ENCODE measurements at regions not wholly inside any gene's neighbourhood (a gene's known extent, or its start where the extent isn't known, plus 50 kb on each side); places are given as distances from the start of the nearest gene placed in this dataset.
"Not testable (repeated sequence)": the region's sequence is repeated elsewhere in the genome, so short reads cannot be mapped to it uniquely, and the experiment has no call there.

DNA sequence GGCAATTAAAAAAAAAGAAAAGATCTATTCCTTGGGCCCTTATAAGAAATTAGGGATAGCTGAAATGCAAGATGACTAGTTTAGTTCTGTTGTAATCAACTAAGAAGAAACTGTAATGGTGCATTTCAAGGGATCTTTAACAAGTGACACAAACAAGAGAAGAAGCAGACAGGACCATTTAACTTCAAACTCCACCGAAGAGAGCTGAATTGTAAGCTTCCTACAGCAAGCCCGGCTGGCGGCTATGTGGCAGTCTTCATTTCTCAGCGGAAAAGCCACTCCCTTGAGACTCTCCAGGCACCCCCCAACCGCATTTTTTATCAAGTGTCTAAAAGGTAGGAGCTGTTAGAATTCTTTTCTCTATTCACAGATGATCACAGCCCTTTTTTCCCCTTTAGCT, 305.2 kb upstream of the ZNF507 start:
- CTCF ChIA-PET: no interaction called here
- POLR2A ChIA-PET: no interaction called here

GRCh38 chr19:32041681-32042292, 303.6 kb upstream of the ZNF507 start:
- CTCF ChIA-PET: no interaction called here
- POLR2A ChIA-PET: no interaction called here

DNA sequence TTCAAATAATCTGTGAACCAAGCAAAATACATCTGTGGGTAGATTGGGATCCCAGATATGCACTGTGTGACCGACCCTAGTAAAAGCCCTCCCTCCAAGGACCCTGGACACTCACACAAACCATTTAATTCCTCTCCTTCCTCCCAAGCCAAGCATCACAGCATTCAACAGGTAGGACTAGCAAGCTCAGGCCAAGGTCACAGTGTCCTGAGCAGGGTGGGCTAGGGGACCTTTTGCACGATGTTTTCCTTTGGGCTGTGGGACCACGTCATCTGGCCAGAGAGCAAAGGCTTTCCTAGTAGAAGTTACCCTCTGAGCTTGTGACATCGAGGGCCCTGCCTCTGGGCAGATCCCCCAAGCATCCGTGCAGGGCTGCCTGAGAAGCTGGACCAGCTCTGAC, 297.6 kb upstream of the ZNF507 start:
- POLR2A ChIA-PET: no interaction called here
- CTCF ChIA-PET: no interaction called here

DNA sequence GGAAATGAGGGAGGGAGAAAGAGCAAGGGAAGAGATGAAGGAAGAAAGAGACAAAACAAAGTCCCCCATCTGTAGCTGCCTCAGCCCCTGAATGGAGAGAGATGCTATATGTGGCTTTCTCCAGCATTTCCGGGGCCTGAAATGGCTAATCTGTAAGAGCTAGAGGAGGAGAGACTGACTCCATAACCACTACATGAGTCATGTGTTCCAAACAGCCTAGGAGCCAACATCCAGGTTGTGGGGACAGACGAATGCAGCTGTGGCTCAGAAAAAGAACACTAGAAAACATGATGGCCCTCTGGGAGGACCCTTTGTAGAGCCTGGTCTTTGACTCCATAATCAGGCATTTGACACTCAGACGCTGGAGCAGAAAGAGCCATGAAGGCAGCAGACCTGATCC, 292.0 kb upstream of the ZNF507 start:
- POLR2A ChIA-PET: no interaction called here
- CTCF ChIA-PET: no interaction called here

GRCh38 chr19:32053861-32054260, 291.5 kb upstream of the ZNF507 start:
- ChIA-PET CTCF (no interaction called here), POLR2A (no interaction called here)

DNA sequence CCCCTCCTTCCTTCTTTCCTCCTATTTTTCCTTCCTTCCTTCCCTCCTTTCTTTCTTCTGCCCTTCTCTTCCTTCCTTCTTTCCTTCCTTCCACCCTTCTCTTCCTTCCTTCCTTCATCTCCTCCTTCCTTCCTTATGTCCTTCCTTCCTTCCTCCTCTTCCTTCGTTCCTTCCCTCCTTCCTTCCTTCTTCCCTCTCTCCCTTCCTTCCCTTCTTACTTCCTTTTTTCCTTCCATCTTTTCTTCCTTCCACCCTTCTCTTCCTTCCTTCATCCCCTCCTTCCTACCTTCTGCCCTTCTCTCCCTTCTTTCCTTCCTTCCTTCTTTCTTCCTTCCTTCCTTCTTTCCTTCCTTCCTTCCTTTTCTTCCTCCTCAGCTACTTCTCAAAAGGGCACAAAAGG, 287.3 kb upstream of the ZNF507 start:
- ChIA-PET CTCF (no interaction called here), POLR2A (no interaction called here)

DNA sequence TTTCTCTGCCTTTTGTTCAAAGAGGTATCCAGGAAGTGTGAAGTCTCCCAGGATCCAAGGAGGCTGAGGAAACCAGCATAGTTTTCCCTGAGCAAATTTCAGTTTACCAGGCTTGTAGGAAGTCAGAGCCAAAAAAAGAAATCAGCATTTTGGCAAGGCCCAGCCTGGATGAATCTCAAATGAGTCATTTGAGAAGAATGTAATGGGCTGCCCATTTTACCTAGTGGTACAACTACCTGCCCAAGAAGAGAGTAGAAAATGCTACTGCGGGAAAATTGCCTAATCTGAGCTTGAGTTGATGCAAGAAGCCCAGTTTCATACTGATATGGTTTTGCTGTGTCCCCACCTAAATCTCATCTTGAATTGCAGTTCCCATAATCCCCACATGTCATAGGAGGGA, 284.1 kb upstream of the ZNF507 start:
- POLR2A ChIA-PET: no interaction called here
- CTCF ChIA-PET: no interaction called here

GRCh38 chr19:32063601-32064000, 281.8 kb upstream of the ZNF507 start:
- CTCF ChIA-PET: no interaction called here
- POLR2A ChIA-PET: no interaction called here

- CTCF ChIA-PET: no interaction called here
- POLR2A ChIA-PET: no interaction called here
These were observed 279.4 kb upstream of the ZNF507 start for GRCh38 chr19:32066056-32066455.

GRCh38 chr19:32067685-32068084, 277.7 kb upstream of the ZNF507 start:
- CTCF ChIA-PET: no interaction called here
- POLR2A ChIA-PET: no interaction called here

DNA sequence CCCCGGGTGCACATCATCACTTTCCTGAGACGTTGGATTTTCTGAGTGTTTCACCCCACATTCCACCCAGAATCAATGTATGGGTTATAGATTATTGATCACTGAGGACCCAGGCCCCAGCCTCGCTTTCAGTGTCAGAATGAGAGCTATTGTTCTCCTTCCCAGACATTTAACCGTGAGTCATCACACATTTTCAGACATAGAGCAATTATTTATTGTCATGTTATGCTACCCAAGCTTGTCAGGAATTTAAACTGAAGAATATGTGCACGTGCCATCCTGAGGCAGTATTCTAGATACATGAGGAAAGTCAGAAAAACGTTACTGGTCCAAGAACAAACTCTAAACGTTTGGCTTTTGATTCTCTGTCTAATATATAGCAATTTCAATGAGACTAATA, 276.6 kb upstream of the ZNF507 start:
- POLR2A ChIA-PET: no interaction called here
- CTCF ChIA-PET: no interaction called here

DNA sequence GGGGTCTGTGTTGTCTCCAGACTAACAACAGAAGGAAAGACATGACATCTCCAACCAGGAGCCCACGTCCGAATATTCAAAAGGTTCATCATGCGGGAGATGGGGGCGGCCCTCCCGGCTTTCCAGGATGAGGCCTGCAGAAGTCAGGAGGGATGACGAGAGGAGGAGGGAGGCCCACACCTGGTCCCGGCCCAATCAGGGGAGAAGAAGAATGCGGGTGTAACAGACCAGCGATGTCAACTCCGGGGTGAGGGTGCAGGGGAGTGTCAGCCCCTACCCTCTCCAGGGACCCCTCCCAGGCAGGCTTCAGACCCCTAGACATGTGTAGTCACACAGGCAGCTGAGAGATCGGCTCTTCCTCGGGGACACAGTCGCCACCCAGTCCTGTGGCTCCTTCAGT, 275.3 kb upstream of the ZNF507 start:
- CTCF ChIA-PET: no interaction called here
- POLR2A ChIA-PET: no interaction called here

DNA sequence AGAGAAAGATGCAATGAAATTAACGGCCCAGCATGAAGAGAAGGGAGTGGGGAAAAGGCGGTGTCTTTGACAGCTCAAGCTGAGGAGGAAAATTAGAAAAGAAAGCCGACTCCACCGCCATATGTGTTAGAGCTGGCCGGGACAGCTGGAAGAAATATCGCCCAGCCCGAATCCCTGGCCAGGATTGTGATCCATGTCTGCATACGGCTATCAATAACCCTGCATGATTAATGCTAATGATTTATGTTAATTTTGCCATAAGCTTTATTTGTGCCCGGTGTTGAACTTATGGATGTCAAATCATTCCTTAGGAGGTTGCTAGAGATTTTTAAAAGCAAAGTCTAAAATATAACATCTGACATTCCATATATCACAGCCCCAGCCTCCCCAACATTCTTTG, 263.4 kb upstream of the ZNF507 start:
- POLR2A ChIA-PET: no interaction called here
- CTCF ChIA-PET: no interaction called here

GRCh38 chr19:32084756-32085363, 260.6 kb upstream of the ZNF507 start:
- POLR2A ChIA-PET, CTCF ChIA-PET: not testable (repeated sequence)

- POLR2A ChIA-PET: no interaction called here
- CTCF ChIA-PET: no interaction called here
These were observed 254.2 kb upstream of the ZNF507 start for GRCh38 chr19:32091241-32091640.

- POLR2A ChIA-PET: no interaction called here
These were observed 248.4 kb upstream of the ZNF507 start for GRCh38 chr19:32097011-32097410.

DNA sequence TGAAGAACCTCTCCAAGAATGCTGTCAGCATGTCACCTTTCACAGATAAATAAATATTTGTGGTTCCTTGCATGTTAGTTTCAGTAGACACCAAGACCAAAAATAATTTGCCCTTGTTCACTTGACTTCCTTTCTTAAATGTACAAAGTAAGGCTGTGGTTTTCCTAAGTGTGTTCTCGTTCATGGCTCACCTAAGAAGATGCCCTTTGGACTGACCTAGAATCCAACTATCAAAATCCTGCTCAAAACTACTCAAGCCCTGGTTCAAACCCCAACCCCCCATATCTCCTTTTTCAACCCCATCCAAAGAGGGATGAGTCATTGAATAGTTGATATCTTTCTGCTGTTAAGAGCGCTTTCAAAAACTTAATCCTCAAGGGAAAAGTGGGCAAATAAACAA, 247.8 kb upstream of the ZNF507 start:
- CTCF ChIA-PET: no interaction called here
- POLR2A ChIA-PET: no interaction called here

More at GRCh38 chr19:32097011-32097410, 248.4 kb upstream of the ZNF507 start:
- CTCF ChIA-PET: no interaction called here

GRCh38 chr19:32098968-32099367, 246.4 kb upstream of the ZNF507 start:
- ChIA-PET POLR2A (no interaction called here), CTCF (no interaction called here)

- ChIA-PET POLR2A (no interaction called here), CTCF (no interaction called here)
These were observed 244.2 kb upstream of the ZNF507 start for GRCh38 chr19:32101206-32101605.

GRCh38 chr19:32103541-32103940, 241.9 kb upstream of the ZNF507 start:
- POLR2A ChIA-PET: no interaction called here
- CTCF ChIA-PET: no interaction called here

DNA sequence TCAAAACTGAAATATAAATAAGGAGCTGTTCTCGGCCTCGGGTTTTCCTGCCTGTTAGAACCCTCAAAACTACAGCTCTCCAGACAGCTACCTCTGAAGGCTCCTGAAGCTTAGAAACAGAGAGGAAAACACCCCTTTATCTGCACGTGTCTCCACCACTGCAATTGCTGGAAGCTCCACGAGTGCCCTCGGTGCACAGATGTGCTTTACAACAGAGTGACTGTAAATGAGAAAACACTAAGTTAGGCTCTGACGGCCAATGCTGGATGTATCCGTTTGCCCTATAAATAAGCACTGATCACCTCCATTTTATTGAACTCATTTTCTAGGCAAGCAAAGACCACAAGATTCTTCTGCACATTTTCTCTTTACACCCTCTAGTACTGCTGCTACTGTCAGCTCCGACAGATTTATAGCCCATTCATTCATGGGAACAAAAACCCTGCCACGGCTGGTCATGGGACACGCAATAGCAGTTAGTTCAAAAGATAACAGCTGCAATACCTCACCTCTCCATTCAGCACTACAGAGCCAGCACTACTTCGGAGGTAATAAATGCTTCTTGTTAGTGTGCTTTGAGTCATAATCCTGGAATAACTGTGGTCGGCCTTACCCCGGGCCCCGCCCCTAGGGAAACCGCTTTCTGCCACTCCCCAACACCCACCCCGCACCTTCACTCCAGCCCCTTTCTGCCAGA, 241.1 kb upstream of the ZNF507 start:
- CTCF ChIA-PET: no interaction called here
- POLR2A ChIA-PET: no interaction called here

- CTCF ChIA-PET: no interaction called here
These were observed 240.6 kb upstream of the ZNF507 start for GRCh38 chr19:32104850-32105235.

More at GRCh38 chr19:32104850-32105235, 240.6 kb upstream of the ZNF507 start:
- POLR2A ChIA-PET: no interaction called here
